Keratinocyte (primary cell): ENCODE measurements at regions not wholly inside any gene's neighbourhood (a gene's known extent, or its start where the extent isn't known, plus 50 kb on each side); places are given as distances from the start of the nearest gene placed in this dataset.

ENCODE experiments used
- DNase-seq: peaks from one replicate; pipeline ENCODE4 v3.0.0-alpha.2; 2011; ENCODE audit warnings: low read depth, missing footprints, low spot score
- FAIRE-seq: peaks from 2 replicates; lab custom pipeline; 2011; peaks lifted over from hg19 to GRCh38; lab: Jason Lieb, UNC
- H2AFZ ChIP-seq: 2 replicates; pipeline ENCODE4 v1.6.0; 2012; ENCODE audit warnings: low read length, control low read depth, inconsistent platforms; ENCODE audit not compliant: control insufficient read depth
- H3K27ac ChIP-seq: 2 replicates; pipeline ENCODE4 v1.5.1; 2011; ENCODE audit warnings: low read length; ENCODE audit not compliant: control insufficient read depth, insufficient read depth
- H3K27me3 ChIP-seq: 3 replicates; pipeline ENCODE4 v1.6.0; 2011; ENCODE audit warnings: low read length; ENCODE audit not compliant: control insufficient read depth, insufficient read depth; ENCODE audit errors: extremely low read depth
- H3K36me3 ChIP-seq, 2 experiments: 2 replicates in 1 of 2; 3 replicates in 1 of 2; pipeline ENCODE4 v1.5.1; 2011; ENCODE audit warnings: low read length in 2 of 2, mild to moderate bottlenecking in 1 of 2; ENCODE audit not compliant: control insufficient read depth in 2 of 2, insufficient read depth in 2 of 2; ENCODE audit errors: extremely low read depth in 1 of 2
- H3K4me1 ChIP-seq: 3 replicates; pipeline ENCODE4 v1.5.1; 2011; ENCODE audit warnings: low read length; ENCODE audit not compliant: control insufficient read depth, insufficient read depth; ENCODE audit errors: extremely low read depth
- H3K4me2 ChIP-seq: 3 replicates; pipeline ENCODE4 v1.6.0; 2011; ENCODE audit warnings: low read depth, low read length; ENCODE audit not compliant: control insufficient read depth, insufficient read depth; ENCODE audit errors: extremely low read depth
- H3K4me3 ChIP-seq, 3 experiments: fragments of 200-600 bp in 1 of 3; sonication (generic) in 1 of 3; 2 replicates in 2 of 3; 3 replicates in 1 of 3; pipeline ENCODE4 v1.5.1; 2011 to 2016; ENCODE audit warnings: low read length in 3 of 3, mild to moderate bottlenecking in 3 of 3, control low read depth in 2 of 3, inconsistent platforms in 1 of 3, low read depth in 1 of 3, mixed read lengths in 1 of 3, mixed run types in 1 of 3, moderate library complexity in 1 of 3; ENCODE audit not compliant: control insufficient read depth in 2 of 3, insufficient read depth in 2 of 3; ENCODE audit errors: extremely low read depth in 1 of 3
- H3K79me2 ChIP-seq: 2 replicates; pipeline ENCODE4 v1.6.0; 2012; ENCODE audit warnings: low read length; ENCODE audit not compliant: control insufficient read depth, insufficient read depth
- H3K9ac ChIP-seq: 3 replicates; pipeline ENCODE4 v1.6.0; 2011; ENCODE audit warnings: low read length; ENCODE audit not compliant: control insufficient read depth, insufficient read depth; ENCODE audit errors: extremely low read depth
- H3K9me1 ChIP-seq: 3 replicates; pipeline ENCODE4 v1.6.0; 2011; ENCODE audit warnings: low read length; ENCODE audit not compliant: control insufficient read depth, insufficient read depth; ENCODE audit errors: extremely low read depth
- H3K9me3 ChIP-seq: 2 replicates; pipeline ENCODE4 v1.5.1; 2012; ENCODE audit warnings: low read depth, low read length; ENCODE audit not compliant: control insufficient read depth
- H4K20me1 ChIP-seq: 3 replicates; pipeline ENCODE4 v1.6.0; 2011; ENCODE audit warnings: low read length; ENCODE audit not compliant: control insufficient read depth, insufficient read depth; ENCODE audit errors: extremely low read depth
- CTCF ChIP-seq, 3 experiments: IDR thresholded peaks in 1 of 3; conservative IDR thresholded peaks in 1 of 3; optimal IDR thresholded peaks in 1 of 3; 2 replicates in 2 of 3; 3 replicates in 1 of 3; pipeline versions ENCODE3 to v1.5.1; 2011; ENCODE audit warnings: low read length in 3 of 3, mild to moderate bottlenecking in 3 of 3, moderate library complexity in 2 of 3, control low read depth in 1 of 3, inconsistent platforms in 1 of 3; ENCODE audit not compliant: insufficient read depth in 2 of 3; ENCODE audit errors: extremely low read depth in 1 of 3
- EZH2 ChIP-seq: IDR thresholded peaks from one replicate; pipeline ENCODE4 v1.6.1; 2012; ENCODE audit warnings: inconsistent platforms, mild to moderate bottlenecking, low read length, moderate library complexity
- dilution Hi-C: fragments of 300-500 bp; cut with MboI; formaldehyde crosslinking; loops from one replicate; pipeline ENCODE4 v1.7.0; 2020; ENCODE audit warnings: low sequenced_read_pairs; ENCODE audit not compliant: extremely low pct_ligation_motif_present

DNA sequence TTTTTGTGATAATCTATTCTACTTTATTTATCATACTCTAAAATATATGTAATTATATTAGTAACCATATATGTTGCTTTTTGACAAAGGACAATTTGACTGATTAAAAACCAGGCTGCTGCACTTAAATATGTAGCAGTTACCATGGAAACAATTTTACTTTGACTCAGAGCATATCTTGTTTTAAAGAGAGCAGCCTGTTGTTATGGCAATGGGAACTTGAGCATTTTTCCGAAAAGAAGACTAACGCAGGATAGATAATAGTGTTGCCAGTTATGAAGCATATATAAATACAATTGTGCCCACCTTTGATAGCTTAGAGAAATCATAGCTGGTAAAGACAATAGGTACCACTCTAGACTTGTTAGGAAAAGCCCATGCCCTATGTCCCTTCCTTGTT, 283.0 kb downstream of the GASK1B start:
- FAIRE-seq (no peak), DNase-seq (no peak)
- Histone ChIP-seq H3K9me1 (no peaks in the 10 kb centered on the region), H2AFZ (no peak overlapping the region), H3K79me2 (no peaks in the 10 kb centered on the region), H3K4me1 (no peaks in the 10 kb centered on the region), H3K4me3 (no peak overlapping the region), H3K4me2 (no peak overlapping the region), H3K27ac (no peak overlapping the region), H4K20me1 (no peaks in the 10 kb centered on the region), H3K9me3 (no peaks in the 10 kb centered on the region), H3K9ac (no peak overlapping the region), H3K36me3 (no peaks in the 10 kb centered on the region), H3K27me3 (no peaks in the 10 kb centered on the region)
- no peak for TF ChIP-seq EZH2
- no peak for TF ChIP-seq CTCF (optimal IDR thresholded peaks at IDR 0.05 in 1 of 3, IDR thresholded peaks at IDR 0.05 in 1 of 3, conservative IDR thresholded peaks at IDR 0.05 in 1 of 3; ENCODE audit: extremely low read depth in 1 of 3, insufficient read depth in 2 of 3, low read length in 3 of 3)
- dilution Hi-C loops: no loop called here

DNA sequence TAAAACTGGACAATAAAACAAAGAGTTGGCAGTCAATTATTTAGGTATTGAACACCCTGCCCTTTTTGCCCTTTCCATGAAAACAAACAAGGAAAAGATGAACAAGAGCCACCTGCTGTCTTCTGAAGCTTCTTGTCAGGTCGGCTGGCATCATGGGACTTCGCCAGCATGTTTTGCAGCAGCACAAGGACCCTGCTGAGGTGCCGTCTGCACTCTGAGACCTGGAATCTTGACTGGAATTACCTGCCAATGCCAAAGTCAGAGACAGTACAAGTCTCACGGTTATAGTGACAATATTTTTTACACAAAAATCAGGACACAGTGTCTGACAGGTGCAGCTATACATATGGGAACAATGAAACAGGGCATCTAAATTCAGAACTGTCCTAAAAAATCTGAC, 284.5 kb downstream of the GASK1B start:
- TF ChIP-seq CTCF (optimal IDR thresholded peaks at IDR 0.05 in 1 of 3, IDR thresholded peaks at IDR 0.05 in 1 of 3, conservative IDR thresholded peaks at IDR 0.05 in 1 of 3; ENCODE audit: extremely low read depth in 1 of 3, insufficient read depth in 2 of 3, low read length in 3 of 3) (no peak), EZH2 (no peak)
- Histone ChIP-seq H3K9ac (no peak overlapping the region), H3K36me3 (no peaks in the 10 kb centered on the region), H3K4me1 (no peaks in the 10 kb centered on the region), H4K20me1 (no peaks in the 10 kb centered on the region), H3K27ac (no peak overlapping the region), H3K4me2 (no peak overlapping the region), H3K4me3 (no peak overlapping the region), H3K27me3 (no peaks in the 10 kb centered on the region), H3K9me3 (no peaks in the 10 kb centered on the region), H3K9me1 (no peaks in the 10 kb centered on the region), H2AFZ (no peak overlapping the region), H3K79me2 (no peaks in the 10 kb centered on the region)
- no peak for DNase-seq
- dilution Hi-C loops: no loop called here
- no peak for FAIRE-seq
